ENCODE measurements at regions not wholly inside any gene's neighbourhood (a gene's known extent, or its start where the extent isn't known, plus 50 kb on each side); places are given as distances from the start of the nearest gene placed in this dataset.

- TF ChIP-seq, protein P1, sequence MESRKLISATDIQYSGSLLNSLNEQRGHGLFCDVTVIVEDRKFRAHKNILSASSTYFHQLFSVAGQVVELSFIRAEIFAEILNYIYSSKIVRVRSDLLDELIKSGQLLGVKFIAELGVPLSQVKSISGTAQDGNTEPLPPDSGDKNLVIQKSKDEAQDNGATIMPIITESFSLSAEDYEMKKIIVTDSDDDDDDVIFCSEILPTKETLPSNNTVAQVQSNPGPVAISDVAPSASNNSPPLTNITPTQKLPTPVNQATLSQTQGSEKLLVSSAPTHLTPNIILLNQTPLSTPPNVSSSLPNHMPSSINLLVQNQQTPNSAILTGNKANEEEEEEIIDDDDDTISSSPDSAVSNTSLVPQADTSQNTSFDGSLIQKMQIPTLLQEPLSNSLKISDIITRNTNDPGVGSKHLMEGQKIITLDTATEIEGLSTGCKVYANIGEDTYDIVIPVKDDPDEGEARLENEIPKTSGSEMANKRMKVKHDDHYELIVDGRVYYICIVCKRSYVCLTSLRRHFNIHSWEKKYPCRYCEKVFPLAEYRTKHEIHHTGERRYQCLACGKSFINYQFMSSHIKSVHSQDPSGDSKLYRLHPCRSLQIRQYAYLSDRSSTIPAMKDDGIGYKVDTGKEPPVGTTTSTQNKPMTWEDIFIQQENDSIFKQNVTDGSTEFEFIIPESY (IDR thresholded peaks at IDR 0.05): no peak
Observed at GRCh38 chr2:77866661-77867060, 344.5 kb upstream of the LRRTM4 start (continued).

GRCh38 chr2:77867146-77867545 lies 345.0 kb upstream of the LRRTM4 start:
- H3K9ac ChIP-seq (ENCODE audit: low read depth in 1 of 2, low read length in 2 of 2): no peak overlapping the region
- H3K4me3 ChIP-seq (ENCODE audit: low read depth in 1 of 3, low read length in 3 of 3): no peak overlapping the region
- H3K9me3 ChIP-seq (ENCODE audit: control insufficient read depth in 4 of 4, low read length in 3 of 4): no peaks in the 10 kb centered on the region
- no peak for DNase-seq (ENCODE audit: low spot score)
- no peak for TF ChIP-seq FOXA2 (IDR thresholded peaks at IDR 0.05)
- TF ChIP-seq, protein P1 (IDR thresholded peaks at IDR 0.05): no peak
- TF ChIP-seq, protein P2, sequence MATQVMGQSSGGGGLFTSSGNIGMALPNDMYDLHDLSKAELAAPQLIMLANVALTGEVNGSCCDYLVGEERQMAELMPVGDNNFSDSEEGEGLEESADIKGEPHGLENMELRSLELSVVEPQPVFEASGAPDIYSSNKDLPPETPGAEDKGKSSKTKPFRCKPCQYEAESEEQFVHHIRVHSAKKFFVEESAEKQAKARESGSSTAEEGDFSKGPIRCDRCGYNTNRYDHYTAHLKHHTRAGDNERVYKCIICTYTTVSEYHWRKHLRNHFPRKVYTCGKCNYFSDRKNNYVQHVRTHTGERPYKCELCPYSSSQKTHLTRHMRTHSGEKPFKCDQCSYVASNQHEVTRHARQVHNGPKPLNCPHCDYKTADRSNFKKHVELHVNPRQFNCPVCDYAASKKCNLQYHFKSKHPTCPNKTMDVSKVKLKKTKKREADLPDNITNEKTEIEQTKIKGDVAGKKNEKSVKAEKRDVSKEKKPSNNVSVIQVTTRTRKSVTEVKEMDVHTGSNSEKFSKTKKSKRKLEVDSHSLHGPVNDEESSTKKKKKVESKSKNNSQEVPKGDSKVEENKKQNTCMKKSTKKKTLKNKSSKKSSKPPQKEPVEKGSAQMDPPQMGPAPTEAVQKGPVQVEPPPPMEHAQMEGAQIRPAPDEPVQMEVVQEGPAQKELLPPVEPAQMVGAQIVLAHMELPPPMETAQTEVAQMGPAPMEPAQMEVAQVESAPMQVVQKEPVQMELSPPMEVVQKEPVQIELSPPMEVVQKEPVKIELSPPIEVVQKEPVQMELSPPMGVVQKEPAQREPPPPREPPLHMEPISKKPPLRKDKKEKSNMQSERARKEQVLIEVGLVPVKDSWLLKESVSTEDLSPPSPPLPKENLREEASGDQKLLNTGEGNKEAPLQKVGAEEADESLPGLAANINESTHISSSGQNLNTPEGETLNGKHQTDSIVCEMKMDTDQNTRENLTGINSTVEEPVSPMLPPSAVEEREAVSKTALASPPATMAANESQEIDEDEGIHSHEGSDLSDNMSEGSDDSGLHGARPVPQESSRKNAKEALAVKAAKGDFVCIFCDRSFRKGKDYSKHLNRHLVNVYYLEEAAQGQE (IDR thresholded peaks at IDR 0.05): no peak
- TF ChIP-seq YY1 (IDR thresholded peaks at IDR 0.05): no peak
- no peak for TF ChIP-seq RAD21 (IDR thresholded peaks at IDR 0.05)
- no peak for TF ChIP-seq TAF1 (conservative IDR thresholded peaks at IDR 0.05)
- TF ChIP-seq JUND (IDR thresholded peaks at IDR 0.05): no peak
- TF ChIP-seq GABPA (IDR thresholded peaks at IDR 0.05 in 1 of 2, conservative IDR thresholded peaks at IDR 0.05 in 1 of 2): no peak
- no peak for TF ChIP-seq FOXA1 (IDR thresholded peaks at IDR 0.05)
- no peak for TF ChIP-seq HNF4G (IDR thresholded peaks at IDR 0.05)
- no peak for TF ChIP-seq HNF4A (conservative IDR thresholded peaks at IDR 0.05)
- TF ChIP-seq MAX (IDR thresholded peaks at IDR 0.05): no peak
- TF ChIP-seq NR2F2 (IDR thresholded peaks at IDR 0.05): no peak
- no peak for TF ChIP-seq EGR1 (IDR thresholded peaks at IDR 0.05; ENCODE audit: low read depth in 2 of 2)
- TF ChIP-seq, protein P3, sequence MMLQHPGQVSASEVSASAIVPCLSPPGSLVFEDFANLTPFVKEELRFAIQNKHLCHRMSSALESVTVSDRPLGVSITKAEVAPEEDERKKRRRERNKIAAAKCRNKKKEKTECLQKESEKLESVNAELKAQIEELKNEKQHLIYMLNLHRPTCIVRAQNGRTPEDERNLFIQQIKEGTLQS (IDR thresholded peaks at IDR 0.05): no peak
- TF ChIP-seq RXRA (IDR thresholded peaks at IDR 0.05): no peak
- TF ChIP-seq, protein P4, sequence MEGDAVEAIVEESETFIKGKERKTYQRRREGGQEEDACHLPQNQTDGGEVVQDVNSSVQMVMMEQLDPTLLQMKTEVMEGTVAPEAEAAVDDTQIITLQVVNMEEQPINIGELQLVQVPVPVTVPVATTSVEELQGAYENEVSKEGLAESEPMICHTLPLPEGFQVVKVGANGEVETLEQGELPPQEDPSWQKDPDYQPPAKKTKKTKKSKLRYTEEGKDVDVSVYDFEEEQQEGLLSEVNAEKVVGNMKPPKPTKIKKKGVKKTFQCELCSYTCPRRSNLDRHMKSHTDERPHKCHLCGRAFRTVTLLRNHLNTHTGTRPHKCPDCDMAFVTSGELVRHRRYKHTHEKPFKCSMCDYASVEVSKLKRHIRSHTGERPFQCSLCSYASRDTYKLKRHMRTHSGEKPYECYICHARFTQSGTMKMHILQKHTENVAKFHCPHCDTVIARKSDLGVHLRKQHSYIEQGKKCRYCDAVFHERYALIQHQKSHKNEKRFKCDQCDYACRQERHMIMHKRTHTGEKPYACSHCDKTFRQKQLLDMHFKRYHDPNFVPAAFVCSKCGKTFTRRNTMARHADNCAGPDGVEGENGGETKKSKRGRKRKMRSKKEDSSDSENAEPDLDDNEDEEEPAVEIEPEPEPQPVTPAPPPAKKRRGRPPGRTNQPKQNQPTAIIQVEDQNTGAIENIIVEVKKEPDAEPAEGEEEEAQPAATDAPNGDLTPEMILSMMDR (IDR thresholded peaks at IDR 0.05; ENCODE audit: low read depth, low read length, missing input control): no peak
- TF ChIP-seq SP1 (IDR thresholded peaks at IDR 0.05): no peak
- no peaks in the 10 kb centered on the region for H3K27me3 ChIP-seq (ENCODE audit: control insufficient read depth in 4 of 4, insufficient read depth in 4 of 4, low read length in 3 of 4)
- no peak overlapping the region for H3K27ac ChIP-seq (ENCODE audit: low read depth in 1 of 2, low read length in 2 of 2)
- H3K4me1 ChIP-seq (ENCODE audit: control insufficient read depth in 4 of 4, insufficient read depth in 4 of 4, low read length in 3 of 4): no peaks in the 10 kb centered on the region
- H3K36me3 ChIP-seq (ENCODE audit: control insufficient read depth in 4 of 4, insufficient read depth in 3 of 4, low read depth in 1 of 4, low read length in 3 of 4): no peaks in the 10 kb centered on the region
